ENCODE measurements at regions not wholly inside any gene's neighbourhood (a gene's known extent, or its start where the extent isn't known, plus 50 kb on each side); places are given as distances from the start of the nearest gene placed in this dataset.

- no peak for DNase-seq (ENCODE audit: low spot score)
- no peak for FAIRE-seq
Measured at GRCh38 chr9:95757439-95757838, 118.1 kb upstream of the ERCC6L2 start.

GRCh38 chr9:95756986-95757385 lies 118.5 kb upstream of the ERCC6L2 start:
- DNase-seq (ENCODE audit: low spot score) (no peak), FAIRE-seq (no peak)

GRCh38 chr9:95756101-95756500 lies 119.4 kb upstream of the ERCC6L2 start:
- DNase-seq (ENCODE audit: low spot score) (no peak), FAIRE-seq (no peak)

DNA sequence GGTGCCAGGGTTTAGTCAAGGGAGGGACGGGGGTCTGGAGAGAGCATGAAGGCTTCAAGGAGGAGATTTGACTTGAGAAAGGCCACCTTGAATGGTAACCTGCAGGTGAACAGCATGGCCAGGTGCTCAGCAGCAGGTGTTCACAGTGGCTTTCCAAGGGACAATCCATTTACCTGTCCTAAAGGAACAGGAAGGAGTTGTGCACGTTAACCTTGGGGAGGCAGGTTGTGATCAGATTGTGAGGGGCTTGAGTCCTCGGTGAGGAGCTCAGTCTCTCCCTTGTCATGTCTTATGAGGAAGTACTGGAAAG lies 120.1 kb upstream of the ERCC6L2 start:
- FAIRE-seq, result no peak
- DNase-seq (ENCODE audit: low spot score), result no peak

- DNase-seq (ENCODE audit: low spot score) (no peak), FAIRE-seq (no peak)
Measured at GRCh38 chr9:95754533-95755420, 120.7 kb upstream of the ERCC6L2 start.

DNA sequence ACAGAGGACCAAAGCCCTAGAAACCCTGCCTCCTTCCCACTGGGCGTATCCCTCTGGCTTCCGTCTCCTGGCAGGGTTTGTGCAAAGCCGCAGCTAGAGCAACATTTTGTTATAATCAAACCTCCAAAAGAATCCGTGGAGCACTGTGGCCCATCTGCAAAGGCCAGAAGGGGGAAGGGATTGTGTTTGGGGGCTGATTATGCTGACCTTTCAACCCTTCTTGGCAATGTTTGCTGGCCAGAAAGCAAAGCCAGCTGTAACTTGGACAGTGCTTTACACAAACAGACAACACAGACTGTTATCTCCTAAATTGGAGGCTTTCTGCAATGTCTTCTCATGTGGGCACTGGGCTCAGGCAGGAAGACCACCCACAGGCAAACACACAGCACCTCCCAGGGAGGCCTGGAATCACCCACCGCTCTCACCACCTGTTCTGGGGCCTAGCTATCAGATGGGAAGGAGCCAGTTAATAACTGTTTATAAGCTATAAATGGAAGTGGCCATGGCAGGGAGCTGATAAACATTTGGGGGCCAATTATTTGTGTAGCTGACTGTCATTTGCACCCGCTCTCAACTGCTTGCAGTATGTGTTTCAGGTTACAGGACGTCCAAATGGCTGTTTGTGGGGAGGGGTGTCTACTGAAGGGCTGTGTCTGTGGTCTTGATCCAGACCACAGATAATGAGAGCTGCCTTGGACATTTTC lies 121.6 kb upstream of the ERCC6L2 start:
- FAIRE-seq (no peak), DNase-seq (ENCODE audit: low spot score) (no peak)

DNA sequence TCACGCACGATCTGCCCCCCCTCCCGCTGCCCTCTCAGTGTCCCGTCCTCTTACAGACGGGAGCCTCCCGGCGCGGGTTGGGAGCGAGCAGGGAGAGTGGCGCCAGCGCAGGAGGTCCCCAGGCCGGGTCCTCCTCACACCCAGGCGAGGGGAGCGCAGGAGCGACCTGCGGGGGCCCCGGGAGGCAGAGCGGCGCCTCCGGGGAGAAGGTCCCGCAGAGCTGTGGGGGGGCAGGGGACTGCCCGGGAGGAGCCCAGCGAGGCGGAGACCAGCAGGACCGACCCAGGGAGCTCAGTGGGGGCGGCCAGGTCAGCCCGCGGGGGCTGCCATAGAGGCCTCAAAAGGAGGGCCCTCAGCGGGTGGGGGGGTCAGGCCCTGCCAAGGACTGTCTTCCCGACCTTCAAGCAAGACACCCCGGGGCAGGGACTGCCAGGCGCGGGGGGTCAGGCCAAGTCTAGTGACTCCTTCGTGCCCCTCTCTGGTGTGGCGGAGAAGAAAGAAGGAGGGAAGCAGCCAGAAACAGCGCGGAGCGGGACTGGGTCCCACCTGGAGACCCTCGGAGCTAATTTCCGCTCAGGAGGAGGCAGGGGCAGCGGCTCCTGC lies 123.3 kb upstream of the ERCC6L2 start:
- no peak for DNase-seq (ENCODE audit: low spot score)
- FAIRE-seq, result no peak

DNA sequence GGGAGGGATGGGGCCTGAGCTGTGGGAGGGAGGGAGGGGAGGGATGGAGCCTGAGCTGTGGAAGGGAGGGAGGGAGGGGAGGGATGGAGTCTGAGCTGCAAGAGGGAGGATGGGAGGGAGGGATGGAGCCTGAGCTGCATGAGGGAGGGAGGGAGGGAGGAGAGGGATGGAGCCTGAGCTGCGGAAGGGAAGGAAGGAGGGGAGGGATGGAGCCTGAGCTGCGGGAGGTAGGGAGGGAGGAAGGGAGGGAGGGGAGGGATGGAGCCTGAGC lies 124.0 kb upstream of the ERCC6L2 start:
- no peak for DNase-seq (ENCODE audit: low spot score)
- FAIRE-seq, result no peak

GRCh38 chr9:95750725-95751519 lies 124.6 kb upstream of the ERCC6L2 start:
- DNase-seq (ENCODE audit: low spot score), result no peak
- no peak for FAIRE-seq

GRCh38 chr9:95749493-95749892 lies 126.0 kb upstream of the ERCC6L2 start:
- no peak for FAIRE-seq
- DNase-seq (ENCODE audit: low spot score), result no peak

- FAIRE-seq (no peak), DNase-seq (ENCODE audit: low spot score) (no peak)
Measured at GRCh38 chr9:95746408-95747180, 128.9 kb upstream of the ERCC6L2 start.

DNA sequence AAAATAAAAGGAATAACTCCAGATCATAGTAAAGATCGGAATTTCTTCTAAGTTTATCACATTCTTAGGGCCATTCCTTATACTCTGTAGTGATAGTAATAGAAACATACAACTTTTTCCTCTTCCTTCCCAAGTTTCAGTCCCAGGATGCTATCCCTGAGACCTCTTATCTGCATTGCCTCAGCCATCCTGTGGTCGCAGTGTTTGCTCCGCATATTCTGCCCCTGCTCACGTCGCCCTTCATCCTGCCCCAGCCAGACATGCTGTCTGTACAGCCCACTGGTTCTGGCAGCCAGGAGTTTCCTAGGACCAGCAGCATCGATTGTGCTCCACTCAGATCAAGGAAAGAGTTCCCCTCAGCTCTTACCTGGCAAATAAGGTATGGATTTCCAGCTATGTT lies 132.7 kb upstream of the ERCC6L2 start:
- FAIRE-seq (no peak), DNase-seq (ENCODE audit: low spot score) (no peak)

- FAIRE-seq (no peak), DNase-seq (ENCODE audit: low spot score) (no peak)
Measured at GRCh38 chr9:95741631-95742030, 133.9 kb upstream of the ERCC6L2 start.

GRCh38 chr9:95740217-95741004 lies 135.1 kb upstream of the ERCC6L2 start:
- DNase-seq (ENCODE audit: low spot score) (no peak), FAIRE-seq (no peak)

- FAIRE-seq (no peak), DNase-seq (ENCODE audit: low spot score) (no peak)
Measured at GRCh38 chr9:95738438-95738837, 137.1 kb upstream of the ERCC6L2 start.

GRCh38 chr9:95736891-95737522 lies 138.5 kb upstream of the ERCC6L2 start:
- FAIRE-seq (no peak), DNase-seq (ENCODE audit: low spot score) (no peak)

DNA sequence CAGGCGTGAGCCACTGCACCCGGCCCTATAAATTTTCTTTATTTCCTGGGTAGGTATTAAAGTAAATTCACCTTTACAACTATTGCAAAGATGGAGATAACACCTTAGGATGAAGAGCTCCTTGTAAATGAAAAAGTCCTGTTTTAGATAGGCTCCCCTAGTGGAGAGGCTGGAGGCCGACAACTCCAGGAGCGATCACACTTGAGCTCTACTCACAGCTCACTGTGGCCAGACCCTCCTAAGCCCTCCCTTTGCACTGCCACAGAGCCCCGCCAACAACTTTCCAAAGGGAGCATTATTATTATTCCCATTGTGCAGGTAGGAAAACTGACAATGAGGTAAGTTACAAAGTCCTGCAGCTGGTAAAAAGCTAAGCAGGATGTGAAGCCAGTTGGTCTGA lies 139.1 kb upstream of the ERCC6L2 start:
- FAIRE-seq (no peak), DNase-seq (ENCODE audit: low spot score) (no peak)

DNA sequence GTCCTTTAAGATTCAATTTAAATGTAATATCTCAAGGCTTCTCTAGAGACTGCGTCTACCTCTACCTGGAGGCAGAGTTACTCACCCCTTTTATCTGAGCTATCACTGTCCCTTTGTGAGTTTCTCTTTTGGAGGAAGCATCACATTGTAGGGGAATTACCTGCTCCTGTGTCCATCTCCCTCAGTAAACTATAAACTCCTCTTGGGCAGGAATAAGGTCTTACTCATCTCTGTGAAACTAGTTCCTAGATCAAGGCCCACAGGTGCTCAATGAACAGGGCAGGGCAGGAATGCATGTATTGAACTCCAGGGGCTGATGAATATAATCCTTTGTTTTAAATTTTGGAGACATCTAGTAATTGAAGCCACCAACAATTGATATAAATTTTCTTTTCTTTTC lies 139.8 kb upstream of the ERCC6L2 start:
- DNase-seq (ENCODE audit: low spot score) (no peak), FAIRE-seq (no peak)

DNA sequence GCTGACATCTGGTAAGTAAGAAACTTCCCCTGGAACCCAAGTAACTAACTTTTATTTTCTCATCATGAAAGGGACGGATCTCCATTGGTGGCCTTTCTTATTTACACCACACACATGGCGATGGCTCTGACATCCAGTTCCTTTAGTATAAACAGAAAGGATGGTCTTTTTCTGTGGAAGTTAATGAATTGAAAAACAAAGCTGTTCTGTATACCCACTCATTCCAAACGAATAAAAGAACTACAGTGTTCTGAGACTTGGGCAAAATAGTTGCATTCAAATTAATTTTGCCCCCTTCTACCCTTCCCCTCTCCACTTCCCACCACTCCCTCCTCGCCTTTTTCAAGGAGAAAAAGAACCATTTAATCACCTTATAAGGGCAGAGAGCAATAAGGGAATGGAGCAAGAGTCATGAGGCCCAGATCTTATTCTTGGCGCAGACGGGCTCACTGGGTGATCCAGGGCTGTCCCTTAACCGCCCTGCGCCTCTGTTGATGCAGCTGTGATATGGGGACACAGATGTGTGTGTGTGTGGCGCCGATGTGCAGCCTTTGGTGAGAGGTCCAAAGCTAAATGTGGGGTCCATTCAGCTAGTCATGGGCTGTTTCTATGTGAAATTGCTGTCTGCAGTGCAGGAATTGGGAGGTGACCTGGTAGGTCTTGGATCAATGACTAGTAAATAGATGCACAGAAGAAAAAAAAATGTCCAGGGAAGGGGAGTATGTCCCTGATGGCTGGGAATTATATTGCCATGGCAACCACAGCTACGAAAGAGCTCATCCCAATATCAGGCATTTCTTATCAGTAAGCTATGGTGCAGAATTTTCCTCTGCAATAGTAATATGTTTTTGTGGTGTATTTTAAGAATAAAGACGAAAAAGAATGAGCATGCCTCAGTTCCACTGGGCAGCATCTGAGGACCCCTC lies 141.5 kb upstream of the ERCC6L2 start:
- FAIRE-seq (no peak), DNase-seq (ENCODE audit: low spot score) (no peak)
